Osteoblast (primary cell): ENCODE measurements at regions not wholly inside any gene's neighbourhood (a gene's known extent, or its start where the extent isn't known, plus 50 kb on each side); places are given as distances from the start of the nearest gene placed in this dataset.

ENCODE experiments used
- DNase-seq: peaks from one replicate; pipeline ENCODE4 v3.0.0; 2011; ENCODE audit warnings: low spot score, mixed read lengths; ENCODE audit not compliant: insufficient read length; ENCODE audit errors: missing footprints
- H2AFZ ChIP-seq: 2 replicates; pipeline ENCODE4 v1.6.0; 2011; ENCODE audit warnings: mild to moderate bottlenecking, low read length
- H3K27ac ChIP-seq: 2 replicates; pipeline ENCODE4 v1.5.1; 2011; ENCODE audit warnings: mild to moderate bottlenecking, low read depth, low read length, moderate library complexity
- H3K27me3 ChIP-seq: 2 replicates; pipeline ENCODE4 v1.6.0; 2012; ENCODE audit warnings: mild to moderate bottlenecking, control low read depth, inconsistent platforms, low read length, moderate library complexity; ENCODE audit not compliant: insufficient read depth
- H3K36me3 ChIP-seq: 2 replicates; pipeline ENCODE4 v1.5.1; 2011; ENCODE audit warnings: mild to moderate bottlenecking, low read length, control low read depth, moderate library complexity; ENCODE audit not compliant: insufficient read depth
- H3K4me1 ChIP-seq: 2 replicates; pipeline ENCODE4 v1.5.1; 2011; ENCODE audit warnings: mild to moderate bottlenecking, low read length, control low read depth, moderate library complexity; ENCODE audit not compliant: insufficient read depth
- H3K4me2 ChIP-seq: 2 replicates; pipeline ENCODE4 v1.6.0; 2011; ENCODE audit warnings: mild to moderate bottlenecking, low read length; ENCODE audit not compliant: insufficient read depth
- H3K4me3 ChIP-seq: fragments of 200-600 bp; sonication (generic); 3 replicates; pipeline ENCODE4 v1.5.1; 2012; ENCODE audit warnings: mild to moderate bottlenecking, low read length, inconsistent platforms; ENCODE audit not compliant: insufficient read depth
- H3K79me2 ChIP-seq: 2 replicates; pipeline ENCODE4 v1.6.0; 2012; ENCODE audit warnings: mild to moderate bottlenecking, low read length, control low read depth, inconsistent platforms; ENCODE audit not compliant: insufficient read depth
- H3K9me3 ChIP-seq: 2 replicates; pipeline ENCODE4 v1.5.1; 2011; ENCODE audit warnings: low read depth, low read length, control low read depth
- H4K20me1 ChIP-seq: 2 replicates; pipeline ENCODE4 v1.6.0; 2012; ENCODE audit warnings: mild to moderate bottlenecking, low read length, control low read depth; ENCODE audit not compliant: insufficient read depth
- CTCF ChIP-seq: IDR thresholded peaks from 2 replicates; pipeline ENCODE4 v1.5.1; 2011; ENCODE audit warnings: mild to moderate bottlenecking, low read depth, low read length, moderate library complexity; ENCODE audit errors: extremely low read depth

- no peak overlapping the region for H3K4me2 ChIP-seq
- no peaks in the 10 kb centered on the region for H3K4me1 ChIP-seq
- no peaks in the 10 kb centered on the region for H3K36me3 ChIP-seq
- TF ChIP-seq CTCF: no peak
- H3K4me3 ChIP-seq: no peak overlapping the region
- H3K9me3 ChIP-seq: no peaks in the 10 kb centered on the region
- DNase-seq: no peak
- no peaks in the 10 kb centered on the region for H3K79me2 ChIP-seq
- no peaks in the 10 kb centered on the region for H4K20me1 ChIP-seq
- no peaks in the 10 kb centered on the region for H3K27me3 ChIP-seq
- no peak overlapping the region for H2AFZ ChIP-seq
- H3K27ac ChIP-seq: no peak overlapping the region
Observed at GRCh38 chr1:80158266-80158665, 1151.7 kb upstream of the ADGRL4 start.

GRCh38 chr1:80155371-80155770, 1148.8 kb upstream of the ADGRL4 start:
- Histone ChIP-seq H3K4me1 (no peaks in the 10 kb centered on the region), H3K9me3 (no peaks in the 10 kb centered on the region), H2AFZ (no peak overlapping the region), H3K4me3 (no peak overlapping the region), H3K27ac (no peak overlapping the region), H3K36me3 (no peaks in the 10 kb centered on the region), H3K27me3 (no peaks in the 10 kb centered on the region), H4K20me1 (no peaks in the 10 kb centered on the region), H3K79me2 (no peaks in the 10 kb centered on the region), H3K4me2 (no peak overlapping the region)
- no peak for TF ChIP-seq CTCF
- no peak for DNase-seq

- no peak overlapping the region for H3K27ac ChIP-seq
- H3K79me2 ChIP-seq: no peaks in the 10 kb centered on the region
- TF ChIP-seq CTCF: no peak
- DNase-seq: no peak
- H3K4me3 ChIP-seq: no peak overlapping the region
- H3K4me1 ChIP-seq: no peaks in the 10 kb centered on the region
- no peaks in the 10 kb centered on the region for H3K9me3 ChIP-seq
- H2AFZ ChIP-seq: no peak overlapping the region
- no peaks in the 10 kb centered on the region for H4K20me1 ChIP-seq
- H3K4me2 ChIP-seq: no peak overlapping the region
- H3K36me3 ChIP-seq: no peaks in the 10 kb centered on the region
- no peaks in the 10 kb centered on the region for H3K27me3 ChIP-seq
Observed at GRCh38 chr1:80154176-80154575, 1147.6 kb upstream of the ADGRL4 start.

GRCh38 chr1:80153762-80154161, 1147.2 kb upstream of the ADGRL4 start:
- H3K27me3 ChIP-seq: no peaks in the 10 kb centered on the region

More at GRCh38 chr1:80153762-80154161, 1147.2 kb upstream of the ADGRL4 start:
- Histone ChIP-seq H3K9me3 (no peaks in the 10 kb centered on the region), H2AFZ (no peak overlapping the region), H3K79me2 (no peaks in the 10 kb centered on the region), H3K27ac (no peak overlapping the region), H3K36me3 (no peaks in the 10 kb centered on the region), H3K4me1 (no peaks in the 10 kb centered on the region), H3K4me2 (no peak overlapping the region), H3K4me3 (no peak overlapping the region), H4K20me1 (no peaks in the 10 kb centered on the region)
- no peak for DNase-seq
- TF ChIP-seq CTCF: no peak
